Neural progenitor cell (in vitro differentiated cells): ENCODE measurements at regions not wholly inside any gene's neighbourhood (a gene's known extent, or its start where the extent isn't known, plus 50 kb on each side); places are given as distances from the start of the nearest gene placed in this dataset.

Experiments
- EZH2 ChIP-seq: fragments of 200-600 bp; sonication (generic); IDR thresholded peaks from 2 replicates; pipeline ENCODE4 v1.6.1; 2017; ENCODE audit warnings: antibody characterized with exemption, mild to moderate bottlenecking, moderate library complexity
- TF ChIP-seq, protein P1 (sequence below): fragments of 200-600 bp; sonication (generic); IDR thresholded peaks from 2 replicates; pipeline ENCODE4 v1.5.1; 2017; ENCODE audit warnings: antibody characterized with exemption, mild to moderate bottlenecking

DNA sequence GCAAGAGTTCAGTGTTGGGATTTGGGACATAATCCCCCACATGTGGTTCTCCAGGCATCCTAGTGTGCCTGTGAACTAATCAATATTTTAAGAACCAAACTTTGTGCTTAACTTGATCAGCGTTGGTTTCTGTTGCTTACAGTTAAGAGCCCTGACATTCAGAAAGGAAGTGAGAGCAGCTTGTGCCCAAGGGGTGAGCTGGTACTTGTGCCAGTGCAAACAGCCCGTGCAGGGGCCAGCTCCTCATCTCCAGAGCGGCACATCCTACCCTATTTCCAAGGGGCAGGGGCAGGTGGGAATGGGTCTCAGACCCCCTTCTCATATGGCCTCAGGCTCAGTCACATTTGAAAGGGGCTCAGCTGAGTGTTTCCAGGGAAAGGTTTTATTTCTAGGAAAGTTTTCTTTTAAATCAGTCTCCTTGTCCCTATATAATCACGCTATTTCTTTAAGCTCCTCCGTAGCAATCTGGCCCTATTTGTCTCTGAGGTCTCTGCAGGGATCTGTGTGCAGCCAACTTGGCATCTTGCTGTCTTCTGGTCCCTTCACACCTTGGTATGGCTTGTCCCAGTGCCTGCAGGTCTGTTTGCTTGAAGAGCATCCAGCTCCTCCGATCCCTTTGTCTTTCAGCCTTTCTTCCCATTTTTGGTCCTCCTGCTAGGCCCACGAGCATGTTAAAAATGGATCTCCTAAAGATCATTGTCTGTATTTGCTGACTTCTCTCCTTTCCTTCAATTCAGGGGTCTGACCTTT lies 358.9 kb downstream of the HRH4 start:
- TF ChIP-seq, protein P1, sequence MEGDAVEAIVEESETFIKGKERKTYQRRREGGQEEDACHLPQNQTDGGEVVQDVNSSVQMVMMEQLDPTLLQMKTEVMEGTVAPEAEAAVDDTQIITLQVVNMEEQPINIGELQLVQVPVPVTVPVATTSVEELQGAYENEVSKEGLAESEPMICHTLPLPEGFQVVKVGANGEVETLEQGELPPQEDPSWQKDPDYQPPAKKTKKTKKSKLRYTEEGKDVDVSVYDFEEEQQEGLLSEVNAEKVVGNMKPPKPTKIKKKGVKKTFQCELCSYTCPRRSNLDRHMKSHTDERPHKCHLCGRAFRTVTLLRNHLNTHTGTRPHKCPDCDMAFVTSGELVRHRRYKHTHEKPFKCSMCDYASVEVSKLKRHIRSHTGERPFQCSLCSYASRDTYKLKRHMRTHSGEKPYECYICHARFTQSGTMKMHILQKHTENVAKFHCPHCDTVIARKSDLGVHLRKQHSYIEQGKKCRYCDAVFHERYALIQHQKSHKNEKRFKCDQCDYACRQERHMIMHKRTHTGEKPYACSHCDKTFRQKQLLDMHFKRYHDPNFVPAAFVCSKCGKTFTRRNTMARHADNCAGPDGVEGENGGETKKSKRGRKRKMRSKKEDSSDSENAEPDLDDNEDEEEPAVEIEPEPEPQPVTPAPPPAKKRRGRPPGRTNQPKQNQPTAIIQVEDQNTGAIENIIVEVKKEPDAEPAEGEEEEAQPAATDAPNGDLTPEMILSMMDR = no peak
- TF ChIP-seq EZH2 = no peak
